ENCODE measurements at regions not wholly inside any gene's neighbourhood (a gene's known extent, or its start where the extent isn't known, plus 50 kb on each side); places are given as distances from the start of the nearest gene placed in this dataset.
"Not testable (repeated sequence)": the region's sequence is repeated elsewhere in the genome, so short reads cannot be mapped to it uniquely, and the experiment has no call there.

- no peak overlapping the region for H2AFZ ChIP-seq (ENCODE audit: insufficient read depth, low read length, poor library complexity)
- H3K14ac ChIP-seq (ENCODE audit: low read length) = no peak overlapping the region
- peaks cover 17% of the 10 kb centered on the region for H3K9me3 ChIP-seq (ENCODE audit: insufficient read depth, low read depth, low read length)
- no peaks in the 10 kb centered on the region for H3K79me1 ChIP-seq (ENCODE audit: low read length)
- H3K4ac ChIP-seq (ENCODE audit: low read depth, low read length) = no peak overlapping the region
- H3K18ac ChIP-seq (ENCODE audit: low read length) = no peak overlapping the region
- H3K4me3 ChIP-seq (ENCODE audit: low read depth, low read length) = no peak overlapping the region
- H3K4me2 ChIP-seq (ENCODE audit: low read length) = no peak overlapping the region
- H3K27me3 ChIP-seq (ENCODE audit: insufficient read depth, low read length) = no peaks in the 10 kb centered on the region
- no peak overlapping the region for H2BK12ac ChIP-seq (ENCODE audit: low read length)
- H3K4me1 ChIP-seq (ENCODE audit: control insufficient read depth in 1 of 2, insufficient read depth in 2 of 2, low read length in 2 of 2) = no peaks in the 10 kb centered on the region
- H3K23ac ChIP-seq (ENCODE audit: low read length) = no peak overlapping the region
- WGBS (ENCODE audit: extremely low coverage, insufficient coverage, insufficient read length) = no CpG with 5 or more reads among the region's 3 CpGs
- H3K9ac ChIP-seq (ENCODE audit: low read length) = no peak overlapping the region
- no peak overlapping the region for H4K12ac ChIP-seq (ENCODE audit: low read depth, low read length)
- no peak overlapping the region for H3K27ac ChIP-seq (ENCODE audit: low read depth, low read length)
- DNase-seq = no peak
- no peak overlapping the region for H2AK5ac ChIP-seq (ENCODE audit: low read length)
- no peak overlapping the region for H2BK120ac ChIP-seq (ENCODE audit: insufficient read depth, low read length, poor library complexity)
- H4K8ac ChIP-seq (ENCODE audit: low read depth, low read length) = no peak overlapping the region
- no peak overlapping the region for H2BK5ac ChIP-seq (ENCODE audit: low read depth, low read length, poor library complexity)
- H4K91ac ChIP-seq (ENCODE audit: low read depth, low read length) = no peak overlapping the region
- H3K36me3 ChIP-seq (ENCODE audit: control insufficient read depth in 1 of 2, insufficient read depth in 2 of 2, low read length in 2 of 2) = no peaks in the 10 kb centered on the region
- H3K79me2 ChIP-seq (ENCODE audit: control insufficient read depth, insufficient read depth, low read length, poor library complexity) = no peaks in the 10 kb centered on the region
Observed at GRCh38 chr15:23764306-23764705, 77.2 kb upstream of the NDN start.

- Histone ChIP-seq H3K23ac (ENCODE audit: low read length) (no peak overlapping the region), H3K4me2 (ENCODE audit: low read length) (no peak overlapping the region), H3K4ac (ENCODE audit: low read depth, low read length) (no peak overlapping the region), H3K79me1 (ENCODE audit: low read length) (no peaks in the 10 kb centered on the region), H2BK5ac (ENCODE audit: low read depth, low read length, poor library complexity) (no peak overlapping the region), H3K9me3 (ENCODE audit: insufficient read depth, low read depth, low read length) (peaks cover 18% of the 10 kb centered on the region), H2AK5ac (ENCODE audit: low read length) (no peak overlapping the region), H3K4me3 (ENCODE audit: low read depth, low read length) (no peak overlapping the region), H4K91ac (ENCODE audit: low read depth, low read length) (no peak overlapping the region), H4K12ac (ENCODE audit: low read depth, low read length) (no peak overlapping the region), H3K79me2 (ENCODE audit: control insufficient read depth, insufficient read depth, low read length, poor library complexity) (no peaks in the 10 kb centered on the region), H3K4me1 (ENCODE audit: control insufficient read depth in 1 of 2, insufficient read depth in 2 of 2, low read length in 2 of 2) (no peaks in the 10 kb centered on the region), H3K36me3 (ENCODE audit: control insufficient read depth in 1 of 2, insufficient read depth in 2 of 2, low read length in 2 of 2) (no peaks in the 10 kb centered on the region), H4K8ac (ENCODE audit: low read depth, low read length) (no peak overlapping the region), H3K14ac (ENCODE audit: low read length) (no peak overlapping the region), H2AFZ (ENCODE audit: insufficient read depth, low read length, poor library complexity) (no peak overlapping the region), H2BK12ac (ENCODE audit: low read length) (no peak overlapping the region), H2BK120ac (ENCODE audit: insufficient read depth, low read length, poor library complexity) (no peak overlapping the region), H3K27ac (ENCODE audit: low read depth, low read length) (no peak overlapping the region), H3K9ac (ENCODE audit: low read length) (no peak overlapping the region), H3K27me3 (ENCODE audit: insufficient read depth, low read length) (no peaks in the 10 kb centered on the region), H3K18ac (ENCODE audit: low read length) (no peak overlapping the region)
- no CpG with 5 or more reads among the region's 4 CpGs for whole genome bisulfite sequencing (ENCODE audit: extremely low coverage, insufficient coverage, insufficient read length)
- DNase-seq = no peak
Observed at GRCh38 chr15:23764716-23765115, 77.6 kb upstream of the NDN start.

GRCh38 chr15:23766779-23767178, 79.7 kb upstream of the NDN start:
- not testable (repeated sequence) for H3K23ac ChIP-seq (ENCODE audit: low read length); H3K27ac ChIP-seq (ENCODE audit: low read depth, low read length); H3K4me1 ChIP-seq (ENCODE audit: control insufficient read depth in 1 of 2, insufficient read depth in 2 of 2, low read length in 2 of 2); DNase-seq; H3K27me3 ChIP-seq (ENCODE audit: insufficient read depth, low read length); H3K4me2 ChIP-seq (ENCODE audit: low read length); H3K14ac ChIP-seq (ENCODE audit: low read length); H2AFZ ChIP-seq (ENCODE audit: insufficient read depth, low read length, poor library complexity); H3K79me1 ChIP-seq (ENCODE audit: low read length); H3K79me2 ChIP-seq (ENCODE audit: control insufficient read depth, insufficient read depth, low read length, poor library complexity); H4K91ac ChIP-seq (ENCODE audit: low read depth, low read length); H2BK12ac ChIP-seq (ENCODE audit: low read length); H3K36me3 ChIP-seq (ENCODE audit: control insufficient read depth in 1 of 2, insufficient read depth in 2 of 2, low read length in 2 of 2); H2BK120ac ChIP-seq (ENCODE audit: insufficient read depth, low read length, poor library complexity); H3K9ac ChIP-seq (ENCODE audit: low read length); H3K4ac ChIP-seq (ENCODE audit: low read depth, low read length); H4K12ac ChIP-seq (ENCODE audit: low read depth, low read length); H3K4me3 ChIP-seq (ENCODE audit: low read depth, low read length); H2AK5ac ChIP-seq (ENCODE audit: low read length); H3K18ac ChIP-seq (ENCODE audit: low read length); H4K8ac ChIP-seq (ENCODE audit: low read depth, low read length); H2BK5ac ChIP-seq (ENCODE audit: low read depth, low read length, poor library complexity)
- WGBS (ENCODE audit: extremely low coverage, insufficient coverage, insufficient read length) = no CpG with 5 or more reads among the region's 2 CpGs
- H3K9me3 ChIP-seq (ENCODE audit: insufficient read depth, low read depth, low read length) = peaks cover 16% of the 10 kb centered on the region

- Histone ChIP-seq H3K4me3 (ENCODE audit: low read depth, low read length) (no peak overlapping the region), H2BK12ac (ENCODE audit: low read length) (no peak overlapping the region), H3K23ac (ENCODE audit: low read length) (no peak overlapping the region), H3K18ac (ENCODE audit: low read length) (no peak overlapping the region), H2AFZ (ENCODE audit: insufficient read depth, low read length, poor library complexity) (no peak overlapping the region), H3K79me1 (ENCODE audit: low read length) (no peaks in the 10 kb centered on the region), H3K4me2 (ENCODE audit: low read length) (no peak overlapping the region), H3K9ac (ENCODE audit: low read length) (no peak overlapping the region), H4K91ac (ENCODE audit: low read depth, low read length) (no peak overlapping the region), H3K4ac (ENCODE audit: low read depth, low read length) (no peak overlapping the region), H2BK5ac (ENCODE audit: low read depth, low read length, poor library complexity) (no peak overlapping the region), H2BK120ac (ENCODE audit: insufficient read depth, low read length, poor library complexity) (no peak overlapping the region), H2AK5ac (ENCODE audit: low read length) (no peak overlapping the region), H3K27ac (ENCODE audit: low read depth, low read length) (no peak overlapping the region), H3K79me2 (ENCODE audit: control insufficient read depth, insufficient read depth, low read length, poor library complexity) (no peaks in the 10 kb centered on the region), H3K4me1 (ENCODE audit: control insufficient read depth in 1 of 2, insufficient read depth in 2 of 2, low read length in 2 of 2) (no peaks in the 10 kb centered on the region), H4K8ac (ENCODE audit: low read depth, low read length) (no peak overlapping the region), H3K36me3 (ENCODE audit: control insufficient read depth in 1 of 2, insufficient read depth in 2 of 2, low read length in 2 of 2) (no peaks in the 10 kb centered on the region), H3K14ac (ENCODE audit: low read length) (no peak overlapping the region), H3K27me3 (ENCODE audit: insufficient read depth, low read length) (no peaks in the 10 kb centered on the region), H4K12ac (ENCODE audit: low read depth, low read length) (no peak overlapping the region), H3K9me3 (ENCODE audit: insufficient read depth, low read depth, low read length) (peaks cover 5% of the 10 kb centered on the region)
- DNase-seq = no peak
Observed at GRCh38 chr15:23773093-23773492, 86.0 kb upstream of the NDN start.
